ENCODE measurements at regions not wholly inside any gene's neighbourhood (a gene's known extent, or its start where the extent isn't known, plus 50 kb on each side); places are given as distances from the start of the nearest gene placed in this dataset.

- TF ChIP-seq JUNB (IDR thresholded peaks at IDR 0.05; ENCODE audit: unreplicated experiment) (no peak), ZNF114 (CRISPR knock-in tag; IDR thresholded peaks at IDR 0.05) (no peak), REST (IDR thresholded peaks at IDR 0.05; ENCODE audit: unreplicated experiment) (no peak), CTCF (conservative IDR thresholded peaks at IDR 0.05; ENCODE audit: low read depth in 2 of 2) (no peak), ETS1 (IDR thresholded peaks at IDR 0.05) (no peak), CREB1 (CRISPR knock-in tag; IDR thresholded peaks at IDR 0.05; ENCODE audit: low read depth) (no peak), POLR2AphosphoS5 (IDR thresholded peaks at IDR 0.05; ENCODE audit: low read depth) (no peak), EZH2 (IDR thresholded peaks at IDR 0.05; ENCODE audit: low read depth, unreplicated experiment) (no peak), EZH2phosphoT487 (IDR thresholded peaks at IDR 0.05; ENCODE audit: unreplicated experiment) (no peak), STAT1 (IDR thresholded peaks at IDR 0.05; ENCODE audit: unreplicated experiment) (no peak), NANOG (IDR thresholded peaks at IDR 0.05; ENCODE audit: borderline replicate concordance) (no peak)
These were observed 206.1 kb upstream of the MTNR1B start (continued) for GRCh38 chr11:92763336-92763735.

- peaks cover 26% of the 10 kb centered on the region for H3K4me1 Mint-ChIP-seq
- no peak for TF ChIP-seq EZH2 (IDR thresholded peaks at IDR 0.05; ENCODE audit: low read depth, unreplicated experiment)
- no peak for TF ChIP-seq STAT1 (IDR thresholded peaks at IDR 0.05; ENCODE audit: unreplicated experiment)
- no peak for TF ChIP-seq ZNF331 (CRISPR knock-in tag; IDR thresholded peaks at IDR 0.05; ENCODE audit: low read depth)
- no peak for TF ChIP-seq POLR2AphosphoS5 (IDR thresholded peaks at IDR 0.05; ENCODE audit: low read depth)
- peak overlapping the region; percentile 67 for H3K27ac Mint-ChIP-seq
- Histone ChIP-seq H3K27ac (ENCODE audit: low read depth) (no peak overlapping the region), H2AFZ (no peak overlapping the region), H3K9me2 (ENCODE audit: insufficient read depth) (no peaks in the 10 kb centered on the region), H3K4me3 (no peak overlapping the region), H4K20me1 (replicated peaks; ENCODE audit: insufficient read depth) (no peaks in the 10 kb centered on the region), H3F3A (replicated peaks; ENCODE audit: low read depth) (no peaks in the 10 kb centered on the region), H3K36me3 (ENCODE audit: insufficient read depth) (no peaks in the 10 kb centered on the region), H3K79me2 (replicated peaks; ENCODE audit: insufficient read depth) (no peaks in the 10 kb centered on the region), H3K27me3 (ENCODE audit: insufficient read depth) (no peaks in the 10 kb centered on the region), H3K4me1 (ENCODE audit: insufficient read depth) (peaks cover 8% of the 10 kb centered on the region), H3K4me2 (no peak overlapping the region)
- H3K27me3 Mint-ChIP-seq (ENCODE audit: insufficient read depth, low read depth, poor library complexity): peaks cover 3% of the 10 kb centered on the region
- peaks cover 18% of the 10 kb centered on the region for H3K36me3 Mint-ChIP-seq (ENCODE audit: low read depth)
- no peak for ATAC-seq
- no peak overlapping the region for H3K4me3 Mint-ChIP-seq
- no peaks in the 10 kb centered on the region for H3K9me3 Mint-ChIP-seq
- no peak for DNase-seq (ENCODE audit: low spot score)
These were observed 205.3 kb upstream of the MTNR1B start for GRCh38 chr11:92764128-92764527.

Measured in GM23338 (cell line).